Astrocyte of the spinal cord (primary cell): ENCODE measurements at regions not wholly inside any gene's neighbourhood (a gene's known extent, or its start where the extent isn't known, plus 50 kb on each side); places are given as distances from the start of the nearest gene placed in this dataset.

Source experiments
- DNase-seq: peaks from one replicate; pipeline ENCODE4 v3.0.0; 2011; ENCODE audit warnings: low read depth, low spot score
- H3K4me3 ChIP-seq: 2 replicates; pipeline ENCODE4 v1.5.1; 2011; ENCODE audit warnings: low read depth, mild to moderate bottlenecking, low read length, moderate library complexity
- CTCF ChIP-seq: IDR thresholded peaks from 2 replicates; pipeline ENCODE4 v1.5.1; 2012; ENCODE audit warnings: low read depth, mild to moderate bottlenecking, low read length, inconsistent platforms
- in situ Hi-C: cut with HindIII; loops from 2 replicates; pipeline ENCODE4 v1.10.0; 2017; ENCODE audit warnings: low sequenced_read_pairs

- DNase-seq = no peak
- no peak for TF ChIP-seq CTCF
- no peak overlapping the region for H3K4me3 ChIP-seq
- in situ Hi-C loops = no loop called here
Measured at GRCh38 chr9:107708791-107709190, 219.2 kb upstream of the KLF4 start.

- in situ Hi-C loops = no loop called here
- H3K4me3 ChIP-seq = no peak overlapping the region
- TF ChIP-seq CTCF = no peak
- DNase-seq = peak; percentile 57
Measured at GRCh38 chr9:107707915-107708441, 218.4 kb upstream of the KLF4 start.

GRCh38 chr9:107707428-107707837 lies 217.9 kb upstream of the KLF4 start:
- no peak for TF ChIP-seq CTCF
- DNase-seq = peak; percentile 87
- H3K4me3 ChIP-seq = no peak overlapping the region
- in situ Hi-C loops = no loop called here

GRCh38 chr9:107706701-107707427 lies 217.3 kb upstream of the KLF4 start:
- H3K4me3 ChIP-seq = no peak overlapping the region
- in situ Hi-C loops = no loop called here
- no peak for DNase-seq
- TF ChIP-seq CTCF = no peak

GRCh38 chr9:107705521-107705920 lies 216.0 kb upstream of the KLF4 start:
- H3K4me3 ChIP-seq = no peak overlapping the region
- DNase-seq = peak; percentile 35
- in situ Hi-C loops = no loop called here
- TF ChIP-seq CTCF = no peak

GRCh38 chr9:107704774-107705173 lies 215.2 kb upstream of the KLF4 start:
- H3K4me3 ChIP-seq = no peak overlapping the region
- DNase-seq = no peak
- in situ Hi-C loops = no loop called here
- no peak for TF ChIP-seq CTCF
